ENCODE measurements at regions not wholly inside any gene's neighbourhood (a gene's known extent, or its start where the extent isn't known, plus 50 kb on each side); places are given as distances from the start of the nearest gene placed in this dataset.

DNA sequence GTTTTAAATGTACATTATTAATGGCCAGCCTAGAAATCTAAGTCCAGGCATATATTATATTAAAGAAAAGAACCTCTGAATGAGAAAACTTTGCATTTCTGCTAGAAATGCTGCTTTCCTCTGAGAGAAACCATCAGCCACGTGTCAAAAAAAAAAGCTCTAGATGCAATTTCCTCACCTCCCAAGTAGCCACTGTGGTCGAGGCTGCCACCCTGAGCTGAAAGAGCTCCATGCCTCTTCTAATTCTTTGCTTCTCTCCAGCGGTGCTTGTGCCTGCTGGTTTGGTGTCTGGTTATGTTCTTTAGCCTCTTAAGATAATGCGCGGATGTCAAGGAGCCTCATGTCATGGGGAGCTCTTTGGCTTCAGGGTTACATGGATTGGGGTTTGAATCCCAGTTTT is 316.0 kb downstream of the TFAP2C start:
- TF ChIP-seq, protein P1, sequence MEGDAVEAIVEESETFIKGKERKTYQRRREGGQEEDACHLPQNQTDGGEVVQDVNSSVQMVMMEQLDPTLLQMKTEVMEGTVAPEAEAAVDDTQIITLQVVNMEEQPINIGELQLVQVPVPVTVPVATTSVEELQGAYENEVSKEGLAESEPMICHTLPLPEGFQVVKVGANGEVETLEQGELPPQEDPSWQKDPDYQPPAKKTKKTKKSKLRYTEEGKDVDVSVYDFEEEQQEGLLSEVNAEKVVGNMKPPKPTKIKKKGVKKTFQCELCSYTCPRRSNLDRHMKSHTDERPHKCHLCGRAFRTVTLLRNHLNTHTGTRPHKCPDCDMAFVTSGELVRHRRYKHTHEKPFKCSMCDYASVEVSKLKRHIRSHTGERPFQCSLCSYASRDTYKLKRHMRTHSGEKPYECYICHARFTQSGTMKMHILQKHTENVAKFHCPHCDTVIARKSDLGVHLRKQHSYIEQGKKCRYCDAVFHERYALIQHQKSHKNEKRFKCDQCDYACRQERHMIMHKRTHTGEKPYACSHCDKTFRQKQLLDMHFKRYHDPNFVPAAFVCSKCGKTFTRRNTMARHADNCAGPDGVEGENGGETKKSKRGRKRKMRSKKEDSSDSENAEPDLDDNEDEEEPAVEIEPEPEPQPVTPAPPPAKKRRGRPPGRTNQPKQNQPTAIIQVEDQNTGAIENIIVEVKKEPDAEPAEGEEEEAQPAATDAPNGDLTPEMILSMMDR (IDR thresholded peaks at IDR 0.05; ENCODE audit: poor library complexity, severe bottlenecking), result no peak
- TF ChIP-seq SMC3 (conservative IDR thresholded peaks at IDR 0.05; ENCODE audit: poor library complexity), result no peak
- TF ChIP-seq EZH2 (IDR thresholded peaks at IDR 0.05; ENCODE audit: borderline replicate concordance, insufficient read depth, low read length, poor library complexity, severe bottlenecking), result no peak
- TF ChIP-seq TAF1 (IDR thresholded peaks at IDR 0.05; ENCODE audit: low read depth), result no peak
- no peak for TF ChIP-seq POLR2AphosphoS5 (IDR thresholded peaks at IDR 0.05)
- TF ChIP-seq RAD21 (conservative IDR thresholded peaks at IDR 0.05), result no peak
- TF ChIP-seq, protein P2, sequence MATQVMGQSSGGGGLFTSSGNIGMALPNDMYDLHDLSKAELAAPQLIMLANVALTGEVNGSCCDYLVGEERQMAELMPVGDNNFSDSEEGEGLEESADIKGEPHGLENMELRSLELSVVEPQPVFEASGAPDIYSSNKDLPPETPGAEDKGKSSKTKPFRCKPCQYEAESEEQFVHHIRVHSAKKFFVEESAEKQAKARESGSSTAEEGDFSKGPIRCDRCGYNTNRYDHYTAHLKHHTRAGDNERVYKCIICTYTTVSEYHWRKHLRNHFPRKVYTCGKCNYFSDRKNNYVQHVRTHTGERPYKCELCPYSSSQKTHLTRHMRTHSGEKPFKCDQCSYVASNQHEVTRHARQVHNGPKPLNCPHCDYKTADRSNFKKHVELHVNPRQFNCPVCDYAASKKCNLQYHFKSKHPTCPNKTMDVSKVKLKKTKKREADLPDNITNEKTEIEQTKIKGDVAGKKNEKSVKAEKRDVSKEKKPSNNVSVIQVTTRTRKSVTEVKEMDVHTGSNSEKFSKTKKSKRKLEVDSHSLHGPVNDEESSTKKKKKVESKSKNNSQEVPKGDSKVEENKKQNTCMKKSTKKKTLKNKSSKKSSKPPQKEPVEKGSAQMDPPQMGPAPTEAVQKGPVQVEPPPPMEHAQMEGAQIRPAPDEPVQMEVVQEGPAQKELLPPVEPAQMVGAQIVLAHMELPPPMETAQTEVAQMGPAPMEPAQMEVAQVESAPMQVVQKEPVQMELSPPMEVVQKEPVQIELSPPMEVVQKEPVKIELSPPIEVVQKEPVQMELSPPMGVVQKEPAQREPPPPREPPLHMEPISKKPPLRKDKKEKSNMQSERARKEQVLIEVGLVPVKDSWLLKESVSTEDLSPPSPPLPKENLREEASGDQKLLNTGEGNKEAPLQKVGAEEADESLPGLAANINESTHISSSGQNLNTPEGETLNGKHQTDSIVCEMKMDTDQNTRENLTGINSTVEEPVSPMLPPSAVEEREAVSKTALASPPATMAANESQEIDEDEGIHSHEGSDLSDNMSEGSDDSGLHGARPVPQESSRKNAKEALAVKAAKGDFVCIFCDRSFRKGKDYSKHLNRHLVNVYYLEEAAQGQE (IDR thresholded peaks at IDR 0.05; ENCODE audit: borderline replicate concordance), result no peak
